ENCODE measurements at regions not wholly inside any gene's neighbourhood (a gene's known extent, or its start where the extent isn't known, plus 50 kb on each side); places are given as distances from the start of the nearest gene placed in this dataset.

DNA sequence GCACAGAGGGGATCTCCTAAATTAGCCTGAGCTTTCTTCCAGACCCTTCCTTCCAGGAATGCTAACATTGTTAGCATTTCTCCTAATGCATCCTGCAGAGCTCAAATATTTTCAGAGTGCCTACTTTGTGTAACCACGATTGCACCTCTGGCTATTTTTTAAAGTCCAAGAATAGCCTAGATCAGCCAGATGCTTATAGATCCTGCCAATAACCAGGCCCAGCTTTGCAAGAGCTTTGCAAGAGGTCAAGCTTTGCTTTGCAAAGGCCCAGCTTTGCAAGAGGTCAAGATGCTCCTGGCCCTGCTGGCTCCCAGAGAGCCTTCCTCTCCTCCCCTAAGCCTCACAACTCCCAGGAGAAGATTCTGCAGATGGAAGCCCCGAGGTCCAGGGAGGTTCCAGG lies 491.9 kb downstream of the MN1 start (continued):
- TF ChIP-seq CHD1 (IDR thresholded peaks at IDR 0.05; ENCODE audit: low read depth, low read length) (no peak), TAF7 (optimal IDR thresholded peaks at IDR 0.05; ENCODE audit: borderline replicate concordance, low read depth, low read length) (no peak), EGR1 (IDR thresholded peaks at IDR 0.05; ENCODE audit: borderline replicate concordance, low read depth, low read length) (no peak), KDM1A (IDR thresholded peaks at IDR 0.05; ENCODE audit: borderline replicate concordance, low read length) (no peak), TCF12 (IDR thresholded peaks at IDR 0.05; ENCODE audit: low read depth, low read length) (no peak), RNF2 (IDR thresholded peaks at IDR 0.05; ENCODE audit: borderline replicate concordance, low read depth, low read length, missing control alignments, poor library complexity, severe bottlenecking) (no peak)
- TF ChIP-seq, protein P1, sequence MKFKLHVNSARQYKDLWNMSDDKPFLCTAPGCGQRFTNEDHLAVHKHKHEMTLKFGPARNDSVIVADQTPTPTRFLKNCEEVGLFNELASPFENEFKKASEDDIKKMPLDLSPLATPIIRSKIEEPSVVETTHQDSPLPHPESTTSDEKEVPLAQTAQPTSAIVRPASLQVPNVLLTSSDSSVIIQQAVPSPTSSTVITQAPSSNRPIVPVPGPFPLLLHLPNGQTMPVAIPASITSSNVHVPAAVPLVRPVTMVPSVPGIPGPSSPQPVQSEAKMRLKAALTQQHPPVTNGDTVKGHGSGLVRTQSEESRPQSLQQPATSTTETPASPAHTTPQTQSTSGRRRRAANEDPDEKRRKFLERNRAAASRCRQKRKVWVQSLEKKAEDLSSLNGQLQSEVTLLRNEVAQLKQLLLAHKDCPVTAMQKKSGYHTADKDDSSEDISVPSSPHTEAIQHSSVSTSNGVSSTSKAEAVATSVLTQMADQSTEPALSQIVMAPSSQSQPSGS (IDR thresholded peaks at IDR 0.05; ENCODE audit: low read length), result no peak

Measured in H1 (cell line).